Activated CD8-positive, alpha-beta memory T cell treated with anti-CD3 and anti-CD28 coated beads, Interleukin-2, amount 50 U/mL, for 1 hour (primary cell): ENCODE measurements at regions not wholly inside any gene's neighbourhood (a gene's known extent, or its start where the extent isn't known, plus 50 kb on each side); places are given as distances from the start of the nearest gene placed in this dataset.
"Not testable (repeated sequence)": the region's sequence is repeated elsewhere in the genome, so short reads cannot be mapped to it uniquely, and the experiment has no call there.

ENCODE experiments used
- DNase-seq: peaks from one replicate; pipeline ENCODE4 v3.0.0-alpha.2; 2020; ENCODE audit errors: extremely low read depth

DNA sequence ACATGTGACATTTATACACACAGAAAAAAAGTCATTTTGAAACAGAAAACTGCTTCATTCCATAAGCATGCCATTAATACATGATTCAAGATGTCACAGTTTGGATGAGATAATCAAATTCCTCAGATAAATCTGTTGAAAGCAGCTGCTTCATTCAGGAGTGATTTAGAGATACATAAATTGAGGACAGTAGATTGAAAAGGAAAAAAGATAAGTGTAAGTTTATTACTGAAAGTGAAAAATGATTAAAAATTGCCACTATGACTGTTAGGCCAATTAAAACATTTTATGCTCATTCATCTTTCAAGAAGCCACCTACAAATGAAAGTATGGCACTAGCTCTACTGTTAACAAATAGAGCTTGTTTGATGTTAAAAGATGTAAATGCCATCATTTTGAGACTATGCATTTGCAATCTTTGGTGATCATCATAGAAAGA lies 136.9 kb upstream of the CDK6 start:
- DNase-seq, result no peak

DNA sequence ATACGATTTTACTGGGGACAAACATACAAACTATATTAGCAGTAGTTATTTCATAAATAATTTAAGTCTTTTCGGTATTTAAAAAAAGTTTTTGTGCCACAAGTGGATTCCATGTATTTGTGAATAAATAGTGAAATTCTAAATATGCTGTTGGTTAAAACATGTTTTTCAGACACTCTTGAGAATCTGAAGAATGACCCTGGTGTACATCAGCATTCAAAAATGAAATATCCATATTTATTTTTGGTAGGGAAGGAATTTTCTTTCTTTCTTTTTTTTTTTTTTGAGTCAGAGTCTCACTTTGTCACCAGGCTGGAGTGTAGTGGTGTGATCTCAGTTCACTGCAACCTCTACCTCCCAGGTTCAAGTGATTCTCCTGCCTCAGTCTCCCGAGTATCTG lies 136.1 kb upstream of the CDK6 start:
- DNase-seq, result no peak

DNA sequence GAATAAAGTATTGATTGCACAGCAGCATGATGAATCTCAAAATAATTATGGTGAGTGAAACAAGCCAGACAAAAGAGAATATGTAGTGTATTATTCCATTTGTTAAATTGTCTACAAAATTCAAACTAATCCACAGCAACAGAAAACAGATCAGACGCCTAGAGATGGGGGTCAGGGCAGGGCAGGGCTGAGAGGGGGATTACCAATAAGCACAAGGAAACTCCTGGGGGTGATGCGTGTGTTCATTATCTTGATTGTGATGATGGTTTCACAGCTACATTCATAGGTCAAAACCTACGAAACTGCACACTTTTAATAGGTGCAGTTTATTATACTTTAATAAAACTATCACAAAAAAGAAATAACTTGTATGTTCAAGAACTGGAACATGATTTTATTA lies 132.7 kb upstream of the CDK6 start:
- no peak for DNase-seq

DNA sequence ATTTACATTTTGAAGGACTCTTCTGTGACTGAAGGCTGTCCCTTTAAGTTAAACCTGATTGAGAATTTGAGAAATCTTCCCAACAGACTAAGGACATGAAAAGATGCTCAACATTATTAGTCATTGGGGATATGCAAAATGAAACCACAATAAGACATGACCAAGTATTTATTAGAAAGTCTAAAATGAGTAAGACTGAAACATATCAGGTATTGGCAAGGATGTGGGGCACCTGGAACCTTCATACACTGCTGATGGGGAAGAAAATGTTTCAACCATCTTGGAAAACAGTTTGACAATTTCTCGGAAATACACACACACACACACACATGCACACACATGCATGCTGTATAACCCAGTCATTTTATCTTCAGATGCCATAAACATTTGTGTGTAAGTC lies 132.1 kb upstream of the CDK6 start:
- no peak for DNase-seq

DNA sequence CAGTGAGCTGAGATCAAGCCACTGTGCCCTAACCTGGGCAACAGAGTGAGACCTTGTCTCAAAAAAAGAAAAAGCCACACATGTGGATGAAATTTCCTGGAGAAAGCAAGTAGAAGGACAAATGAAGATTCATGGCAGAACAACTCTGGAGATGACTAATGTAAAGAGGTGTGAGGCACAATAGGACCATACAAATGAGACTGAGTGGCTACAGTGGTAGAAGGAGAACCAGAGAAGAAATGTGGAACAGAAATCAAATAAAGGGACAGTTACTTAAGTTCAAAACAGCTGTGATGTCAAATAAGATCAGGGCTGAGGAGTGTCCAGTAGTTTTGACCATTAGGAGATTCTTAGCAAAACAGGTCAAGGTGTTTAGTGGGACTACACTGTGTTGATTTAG lies 130.9 kb upstream of the CDK6 start:
- no peak for DNase-seq

DNA sequence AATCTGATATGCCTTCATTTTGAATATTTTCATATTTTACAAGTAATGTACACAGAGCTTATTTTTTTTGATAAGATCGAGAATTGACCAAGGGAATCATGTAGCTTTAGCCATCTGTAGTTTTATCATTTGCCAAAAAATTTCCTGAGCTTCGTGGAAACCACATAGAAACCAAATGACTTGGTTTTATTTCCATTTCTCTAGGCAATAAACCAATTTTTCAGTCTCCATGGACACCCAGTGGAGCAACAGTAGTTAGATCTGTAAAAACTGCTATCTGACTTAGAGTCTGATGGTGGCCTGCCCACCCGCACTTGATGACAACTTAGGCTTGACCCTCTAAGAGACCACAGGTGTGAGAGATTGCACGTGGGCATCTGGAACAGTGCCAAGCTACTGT lies 127.8 kb upstream of the CDK6 start:
- no peak for DNase-seq

DNA sequence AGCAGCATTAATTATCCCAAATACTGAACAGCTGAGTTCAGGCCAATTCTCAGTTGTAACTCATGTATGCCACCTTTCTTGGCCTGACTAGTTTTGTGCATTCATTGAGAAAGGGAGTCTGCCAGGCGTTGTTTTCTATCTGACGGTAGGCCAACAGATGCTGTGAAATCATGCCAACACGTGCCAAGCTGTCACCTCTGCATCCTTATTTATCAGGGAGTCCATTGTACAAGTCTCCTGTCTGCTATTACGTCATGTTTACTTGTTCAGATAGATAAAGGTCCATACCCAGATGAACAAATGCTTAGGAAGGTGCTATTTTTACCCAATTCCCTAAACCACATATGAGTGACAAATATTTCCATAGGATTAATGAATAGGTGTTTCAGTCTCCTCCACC lies 127.2 kb upstream of the CDK6 start:
- DNase-seq, result no peak

DNA sequence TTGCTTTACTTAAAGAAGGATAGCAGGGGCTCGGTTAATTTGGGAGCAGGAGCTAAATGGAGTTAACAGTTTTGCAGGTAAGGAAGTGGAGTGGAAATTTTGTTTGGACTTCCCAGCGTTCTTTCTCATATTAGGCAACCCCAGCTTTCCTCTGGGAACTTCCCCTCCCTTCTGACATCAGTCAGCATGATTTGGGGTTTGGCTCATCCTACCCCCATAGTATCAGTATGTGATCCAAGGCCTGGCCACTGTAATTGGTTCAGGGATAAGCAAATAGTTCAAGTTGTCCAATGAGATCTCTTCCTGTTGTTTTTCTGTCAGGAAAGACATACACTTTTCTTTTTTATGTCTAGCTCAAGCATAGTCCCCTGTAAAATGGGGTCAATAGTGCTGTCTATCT lies 125.6 kb upstream of the CDK6 start:
- DNase-seq, result no peak

DNA sequence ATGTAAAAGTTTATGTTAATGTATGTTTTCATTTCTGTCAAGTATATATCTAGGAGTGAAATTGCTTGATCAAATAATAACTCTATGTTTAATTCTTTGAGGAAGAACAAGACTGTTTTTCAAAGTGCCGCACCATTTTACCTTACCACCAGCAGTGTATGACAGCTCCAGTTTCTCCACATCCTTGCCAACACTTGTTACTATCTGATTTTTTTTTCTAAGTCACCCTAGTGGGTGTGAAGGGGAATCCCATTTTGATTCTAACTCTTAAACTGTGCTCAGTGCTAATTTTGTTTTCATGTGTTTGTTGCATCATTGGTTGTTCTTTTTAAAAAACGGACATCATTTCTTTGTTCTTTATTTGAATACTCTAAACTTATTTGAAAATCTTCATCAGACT lies 120.2 kb upstream of the CDK6 start:
- DNase-seq, result no peak

DNA sequence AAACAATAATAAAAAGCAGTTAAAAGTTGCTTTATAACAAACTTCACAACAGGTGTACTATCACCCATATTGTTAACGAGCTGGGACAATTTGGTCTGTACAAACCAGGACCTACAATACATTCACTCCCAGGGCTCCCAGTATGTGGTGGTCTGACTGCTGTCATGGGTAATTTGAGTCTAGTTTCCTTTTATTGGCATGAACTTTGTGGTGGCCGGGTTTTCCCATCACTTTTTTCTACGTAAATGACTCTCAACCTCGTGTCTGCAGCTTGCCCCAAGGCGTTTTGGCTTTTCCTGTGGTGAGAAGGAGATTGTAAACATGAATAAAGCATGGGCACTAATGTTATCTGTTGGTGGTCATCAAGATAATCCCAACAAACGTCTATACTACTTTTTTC lies 118.7 kb upstream of the CDK6 start:
- no peak for DNase-seq

DNA sequence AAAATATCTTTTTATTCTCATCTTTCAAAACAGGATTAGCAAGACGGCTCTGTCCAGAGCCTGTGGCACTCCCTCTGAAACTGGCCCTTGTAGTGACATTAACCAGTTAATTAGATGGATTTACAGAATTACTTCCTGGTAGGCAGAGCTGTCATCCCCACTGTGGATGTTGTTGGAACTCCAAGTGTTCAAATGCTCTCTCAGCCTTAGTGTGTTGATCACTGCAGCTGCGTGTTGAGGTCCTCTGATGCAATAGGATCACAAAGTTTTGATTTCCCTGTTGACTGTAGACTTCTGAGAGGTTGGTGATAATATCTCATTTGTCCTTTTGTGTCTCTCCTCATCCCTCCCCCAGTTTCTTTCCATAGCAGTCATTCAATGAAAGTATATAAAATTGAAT lies 117.3 kb upstream of the CDK6 start:
- no peak for DNase-seq

DNA sequence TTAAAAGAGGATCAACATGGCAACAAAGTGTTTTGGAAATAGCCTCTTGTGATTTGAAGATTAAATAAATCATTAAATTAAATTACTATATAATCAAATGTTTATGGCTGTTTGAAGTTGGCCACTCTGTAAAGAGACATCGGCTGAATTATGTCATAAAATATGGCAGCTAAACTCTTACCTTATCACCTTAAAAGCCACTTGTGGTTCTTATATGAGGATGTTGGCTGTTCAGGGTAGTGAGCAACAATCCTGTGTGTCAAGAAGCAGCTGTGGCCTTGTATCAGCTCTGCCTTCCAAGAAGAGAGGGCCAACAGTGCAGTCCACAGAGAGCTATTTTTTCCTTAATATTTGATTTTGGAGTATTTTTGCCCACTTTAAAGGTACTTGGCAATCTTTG lies 113.4 kb upstream of the CDK6 start:
- no peak for DNase-seq

DNA sequence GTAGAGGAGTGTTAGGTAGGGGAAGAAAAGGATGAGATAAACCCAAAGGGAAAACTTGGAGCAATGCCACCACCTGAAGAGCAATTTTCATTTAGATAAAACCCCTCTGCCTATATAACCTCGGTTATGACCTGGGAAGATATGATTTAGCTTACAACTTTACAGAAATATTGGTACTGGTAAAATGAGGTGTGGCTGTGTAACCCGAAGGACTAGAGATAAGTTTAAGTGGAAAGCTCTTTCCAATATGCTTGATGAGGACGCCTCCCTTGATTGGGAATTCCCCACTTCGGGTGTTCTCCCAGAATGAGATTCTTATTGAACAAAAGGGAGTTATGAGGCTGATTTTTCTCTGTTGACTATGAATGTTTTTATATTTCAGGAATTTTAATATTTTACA lies 109.5 kb upstream of the CDK6 start:
- no peak for DNase-seq

DNA sequence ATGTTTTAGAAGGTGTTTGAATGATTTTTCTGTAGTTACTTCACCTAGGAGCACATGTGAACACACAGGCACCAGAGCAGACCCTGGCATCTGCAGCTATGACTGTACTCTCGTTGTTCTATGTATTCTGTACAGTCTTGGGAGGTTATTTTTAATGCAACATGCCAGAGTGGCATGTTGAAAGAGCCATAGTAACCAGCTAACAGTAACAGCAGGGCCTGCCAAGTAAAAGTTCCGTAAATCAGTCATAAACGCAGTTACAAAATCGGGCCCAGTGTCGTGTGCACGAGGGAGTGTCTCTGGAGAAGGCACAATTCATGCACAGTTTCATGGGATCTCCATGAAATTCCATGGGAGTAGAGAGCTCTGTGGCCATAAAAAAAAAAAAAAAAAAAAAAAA lies 108.3 kb upstream of the CDK6 start:
- no peak for DNase-seq

DNA sequence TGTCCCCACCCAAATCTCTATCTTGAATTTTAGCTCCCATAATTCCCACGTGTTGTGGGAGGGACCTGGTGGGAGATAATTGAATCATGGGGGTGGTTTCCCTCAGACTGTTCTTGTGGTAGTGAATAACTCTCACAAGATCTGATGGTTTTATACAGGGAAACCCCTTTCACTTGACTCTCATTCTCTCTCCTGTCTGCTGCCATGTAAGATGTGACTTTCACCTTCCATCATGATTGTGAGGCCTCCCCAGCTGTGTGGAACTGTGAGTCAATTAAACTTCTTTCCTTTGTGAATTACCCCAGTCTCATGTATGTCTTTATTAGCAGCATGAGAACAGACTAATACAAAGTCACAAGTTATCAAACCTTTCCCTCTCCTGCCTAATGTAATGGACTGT lies 106.3 kb upstream of the CDK6 start:
- DNase-seq, result not testable (repeated sequence)

DNA sequence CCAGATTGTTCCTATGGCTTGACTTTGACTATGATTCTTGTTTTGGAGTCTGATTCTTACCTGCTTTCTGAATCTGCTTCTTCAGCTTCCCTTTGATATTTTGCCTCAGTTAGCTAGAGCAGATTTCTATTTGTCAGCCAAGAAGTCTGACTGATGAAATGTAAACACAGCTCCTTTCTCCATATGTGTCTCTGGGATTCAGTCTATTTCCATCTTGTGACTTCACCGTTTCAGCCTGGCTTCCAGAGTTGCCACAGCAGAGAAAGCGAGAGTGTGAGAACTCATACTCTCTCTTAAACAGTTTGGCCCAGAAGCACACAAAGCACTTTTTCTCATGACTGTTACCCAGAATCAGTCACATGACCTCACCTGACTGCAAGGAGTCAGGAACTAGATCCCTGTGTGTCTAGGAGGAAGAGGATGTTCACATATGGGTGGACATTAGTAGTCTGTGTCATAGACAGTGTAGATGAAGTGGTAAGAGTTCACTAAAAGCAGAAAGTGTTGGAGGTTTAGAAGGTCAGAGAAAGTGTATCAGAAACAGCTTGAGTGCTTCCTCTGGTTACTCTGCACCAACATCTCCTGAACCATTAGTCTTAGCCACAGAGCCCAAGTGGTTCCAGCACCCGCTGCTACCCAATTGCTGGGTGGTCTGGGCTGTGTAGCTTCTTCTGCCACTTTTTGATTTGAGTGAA lies 103.4 kb upstream of the CDK6 start:
- no peak for DNase-seq

DNA sequence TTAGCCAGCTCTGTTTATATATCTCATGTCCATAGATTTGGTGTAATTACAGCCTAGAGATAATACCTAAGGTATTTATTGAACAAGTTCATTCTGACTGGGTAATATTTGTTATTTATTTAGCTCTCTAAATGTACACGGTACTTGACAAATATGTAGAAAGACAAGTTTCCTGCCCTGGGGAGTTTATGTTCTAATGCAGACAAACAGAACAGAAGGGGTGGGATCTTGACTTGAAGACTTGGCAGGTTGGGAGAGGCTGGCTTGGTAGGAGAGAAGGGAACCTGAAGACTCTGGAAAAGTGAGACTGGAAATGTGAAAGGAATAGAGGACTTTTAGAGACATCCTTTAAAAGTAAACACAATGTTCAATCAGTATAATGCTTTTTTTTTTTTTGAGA lies 97.7 kb upstream of the CDK6 start:
- no peak for DNase-seq

DNA sequence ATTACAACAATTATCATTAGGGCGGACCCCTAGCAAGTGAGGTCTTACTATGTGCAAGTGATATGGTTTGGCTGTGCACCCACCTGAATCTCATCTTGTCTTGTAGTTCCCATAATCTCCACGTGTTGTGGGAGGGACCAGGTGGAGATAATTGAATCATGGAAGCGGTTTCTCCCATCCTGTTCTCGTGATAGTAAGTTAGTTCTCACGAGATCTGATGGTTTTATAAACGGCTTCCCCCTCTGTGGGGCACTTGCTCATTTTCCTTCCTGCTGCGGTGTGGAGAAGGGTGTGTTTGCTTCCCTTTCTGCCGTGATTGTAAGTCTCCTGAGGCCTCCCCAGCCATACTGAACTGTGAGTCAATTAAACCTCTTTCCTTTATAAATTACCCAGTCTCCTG lies 96.1 kb upstream of the CDK6 start:
- DNase-seq, result no peak

DNA sequence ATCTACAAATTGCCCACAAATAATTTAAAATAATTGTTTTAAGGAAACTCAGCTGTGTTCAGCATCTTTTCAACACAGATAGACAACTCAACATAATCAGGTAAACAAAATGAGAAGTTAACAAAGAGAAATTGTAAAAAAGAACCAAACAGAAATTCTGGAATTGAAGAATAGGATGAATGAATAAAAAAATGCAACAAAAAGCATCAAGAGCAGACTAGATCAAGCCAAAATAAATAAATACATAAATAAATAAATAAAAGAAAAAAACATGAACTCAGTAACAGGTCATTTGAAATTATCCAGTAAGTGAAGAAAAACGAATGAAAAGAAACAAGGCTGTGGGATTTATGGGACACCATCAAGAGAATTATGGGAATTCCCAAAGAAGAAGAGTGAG lies 94.0 kb upstream of the CDK6 start:
- DNase-seq, result no peak

DNA sequence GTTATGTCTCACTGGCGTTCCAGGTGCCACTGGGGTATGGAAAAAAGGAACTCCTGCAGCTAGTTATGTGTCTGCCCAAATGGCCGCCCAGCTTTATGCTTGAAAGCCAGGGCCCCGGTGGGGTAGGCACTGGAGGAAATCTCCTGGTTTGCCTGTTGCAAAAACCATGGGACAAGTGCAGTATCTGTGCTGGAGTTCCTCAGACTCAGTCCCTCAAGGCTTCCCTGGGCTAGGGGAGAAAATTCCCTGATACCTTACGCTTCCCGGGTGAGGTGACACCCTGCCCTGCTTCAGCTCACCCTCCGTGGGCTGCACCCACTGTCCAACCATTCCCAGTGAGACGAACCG lies 90.3 kb upstream of the CDK6 start:
- DNase-seq, result no peak

DNA sequence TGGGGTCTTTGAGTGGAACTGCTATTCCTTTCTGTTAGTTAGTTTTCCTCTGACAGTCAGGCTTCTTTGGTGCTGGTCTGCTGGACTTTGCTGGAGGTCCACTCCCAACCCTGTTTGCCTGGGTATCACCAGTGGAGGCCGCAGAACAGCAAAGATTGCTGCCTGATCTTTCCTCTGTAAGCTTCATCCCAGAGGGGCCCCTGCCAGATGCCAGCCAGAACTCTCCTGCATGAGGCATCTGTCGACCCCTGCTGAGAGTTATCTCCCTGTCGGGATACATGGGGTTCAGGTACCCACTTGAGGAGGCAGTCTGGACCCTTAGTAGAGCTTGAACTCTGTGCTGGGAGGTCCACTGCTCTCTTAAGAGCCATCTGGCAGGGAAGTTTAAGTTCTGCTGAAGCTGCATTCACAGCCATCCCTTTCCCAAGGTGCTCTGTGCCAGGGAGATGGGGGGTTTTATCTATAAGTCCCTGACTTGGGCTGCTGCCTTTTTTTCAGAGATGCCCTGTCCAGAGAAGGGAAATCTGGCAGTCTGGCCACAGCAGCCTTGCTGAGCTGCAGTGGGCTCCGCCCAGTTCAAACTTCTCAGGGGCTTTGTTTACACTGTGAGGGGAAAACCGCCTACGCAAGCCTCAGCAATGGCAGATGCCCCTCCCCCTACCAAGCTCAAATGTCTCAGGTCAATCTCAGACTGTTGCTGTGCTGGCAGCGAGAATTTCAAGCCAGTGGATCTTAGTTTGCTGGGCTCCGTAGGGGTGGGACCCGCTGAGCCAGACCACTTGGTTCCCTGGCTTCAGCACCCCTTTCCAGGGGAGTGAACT lies 89.7 kb upstream of the CDK6 start:
- no peak for DNase-seq

DNA sequence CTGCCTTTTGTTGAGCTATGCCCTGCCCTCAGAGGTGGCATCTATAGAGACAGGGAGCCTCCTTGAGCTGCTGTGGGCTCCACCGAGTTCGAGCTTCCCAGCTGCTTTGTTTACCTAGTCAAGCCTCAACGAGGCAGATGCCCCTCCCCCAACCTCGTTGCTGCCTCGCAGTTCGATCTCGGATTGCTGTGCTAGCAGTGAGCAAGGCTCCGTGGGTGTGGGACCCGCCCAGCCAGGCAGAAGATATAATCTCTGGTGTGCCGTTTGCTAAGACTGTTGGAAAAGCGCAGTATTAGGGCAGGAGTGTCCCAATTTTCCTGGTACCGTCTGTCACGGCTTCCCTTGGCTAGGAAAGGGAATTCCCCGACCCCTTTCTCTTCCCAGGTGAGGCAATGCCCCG lies 88.4 kb upstream of the CDK6 start:
- DNase-seq, result no peak

DNA sequence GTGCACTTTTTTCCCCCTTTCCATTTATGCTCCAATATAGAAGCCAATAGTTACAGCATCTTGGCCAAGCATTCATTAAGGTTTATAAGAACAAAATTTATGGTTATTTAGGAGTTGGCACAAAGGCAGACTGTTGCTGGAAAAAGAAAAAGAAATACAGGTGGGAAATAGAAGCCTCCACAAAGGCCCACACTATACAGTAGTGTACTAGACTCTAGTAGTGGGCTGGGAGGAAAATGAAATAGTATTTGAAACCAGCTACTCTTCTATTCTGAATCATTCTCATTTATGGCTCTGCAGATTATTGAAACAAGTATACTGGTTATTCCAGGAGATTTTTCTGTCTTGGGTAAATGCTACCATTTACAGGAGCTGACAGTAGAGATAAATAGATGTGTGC lies 80.9 kb upstream of the CDK6 start:
- DNase-seq, result no peak

DNA sequence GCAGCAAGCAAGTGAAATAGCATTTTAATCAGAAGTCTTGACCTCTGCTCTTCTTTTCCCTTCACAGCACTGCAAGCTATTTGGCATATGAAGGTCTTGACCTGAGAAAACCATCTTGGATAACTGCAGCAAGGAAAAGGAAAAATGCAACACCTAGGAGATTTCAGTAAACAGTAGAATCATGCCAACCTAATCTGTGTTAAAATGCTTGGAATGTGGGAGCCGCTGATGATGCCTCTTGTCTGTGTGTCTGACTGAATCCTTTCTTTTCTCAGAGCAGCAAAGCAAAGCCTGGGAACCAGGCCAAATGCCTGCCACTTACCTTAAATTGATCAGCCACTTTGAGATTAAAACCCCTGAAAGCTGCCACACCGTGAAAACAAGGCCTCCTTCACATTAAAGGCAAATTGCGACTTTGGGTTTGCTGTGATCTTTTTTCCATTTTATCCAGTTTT lies 80.4 kb upstream of the CDK6 start:
- no peak for DNase-seq
